Uterus (tissue), 3 donors: ENCODE measurements at regions not wholly inside any gene's neighbourhood (a gene's known extent, or its start where the extent isn't known, plus 50 kb on each side); places are given as distances from the start of the nearest gene placed in this dataset.

ENCODE experiments used
- DNase-seq, 2 donors: peaks; one replicate each; pipeline ENCODE4 v3.0.0-alpha.2; 2019 to 2020
- H3K27ac ChIP-seq, 2 donors: fragments of 200-600 bp; sonication (generic); 1 replicate in 1 of 2; 2 replicates in 1 of 2; pipeline ENCODE4 v1.5.1; 2016 to 2018
- H3K27me3 ChIP-seq, 2 donors: fragments of 200-600 bp; sonication (generic); one replicate each; pipeline ENCODE4 v1.5.1; 2018 to 2019; ENCODE audit warnings: control low read depth in 1 of 2
- H3K36me3 ChIP-seq, 2 donors: fragments of 200-600 bp; sonication (generic); one replicate each; pipeline ENCODE4 v1.5.1; 2019; ENCODE audit warnings: control low read depth in 1 of 2
- H3K4me1 ChIP-seq, 2 donors: fragments of 200-600 bp; sonication (generic); one replicate each; pipeline ENCODE4 v1.5.1; 2018 to 2019; ENCODE audit warnings: control low read depth in 1 of 2
- H3K4me3 ChIP-seq, 2 donors: fragments of 200-600 bp; sonication (generic); 1 replicate in 1 of 2; 2 replicates in 1 of 2; pipeline ENCODE4 v1.5.1; 2018 to 2019; ENCODE audit warnings: mild to moderate bottlenecking in 1 of 2
- H3K9me3 ChIP-seq, 2 donors: fragments of 200-600 bp; sonication (generic); one replicate each; pipeline ENCODE4 v1.5.1; 2019; ENCODE audit warnings: control low read depth in 1 of 2
- POLR2A ChIP-seq, 2 donors: fragments of 450-650 bp; IDR thresholded peaks; one replicate each; pipeline ENCODE4 v1.6.1; 2016; ENCODE audit warnings: antibody characterized with exemption in 2 of 2, mild to moderate bottlenecking in 1 of 2, moderate library complexity in 1 of 2
- intact Hi-C: fragments of 100-400 bp; cut with DNase I; formaldehyde crosslinking; loops from one replicate; pipeline ENCODE4 v1.15.1; 2023; ENCODE audit warnings: low total_unique reads
- TF ChIP-seq, protein P1 (sequence below), 4 experiments: fragments of 200-600 bp in 2 of 4; fragments of 450-650 bp in 2 of 4; sonication (generic) in 2 of 4; IDR thresholded peaks; one replicate each; pipeline ENCODE4 v1.5.1; 2016 to 2019; ENCODE audit warnings: antibody characterized with exemption in 4 of 4, mild to moderate bottlenecking in 2 of 4, moderate library complexity in 1 of 4
- donor health status: DM: yes; HTN: yes; CAD: no.

- intact Hi-C loops, result no loop called here
- DNase-seq, result no peak
- Histone ChIP-seq H3K36me3 (no peaks in the 10 kb centered on the region), H3K27me3 (no peaks in the 10 kb centered on the region), H3K4me1 (no peaks in the 10 kb centered on the region), H3K4me3 (no peak overlapping the region), H3K27ac (no peak overlapping the region), H3K9me3 (no peaks in the 10 kb centered on the region)
- TF ChIP-seq, protein P1, sequence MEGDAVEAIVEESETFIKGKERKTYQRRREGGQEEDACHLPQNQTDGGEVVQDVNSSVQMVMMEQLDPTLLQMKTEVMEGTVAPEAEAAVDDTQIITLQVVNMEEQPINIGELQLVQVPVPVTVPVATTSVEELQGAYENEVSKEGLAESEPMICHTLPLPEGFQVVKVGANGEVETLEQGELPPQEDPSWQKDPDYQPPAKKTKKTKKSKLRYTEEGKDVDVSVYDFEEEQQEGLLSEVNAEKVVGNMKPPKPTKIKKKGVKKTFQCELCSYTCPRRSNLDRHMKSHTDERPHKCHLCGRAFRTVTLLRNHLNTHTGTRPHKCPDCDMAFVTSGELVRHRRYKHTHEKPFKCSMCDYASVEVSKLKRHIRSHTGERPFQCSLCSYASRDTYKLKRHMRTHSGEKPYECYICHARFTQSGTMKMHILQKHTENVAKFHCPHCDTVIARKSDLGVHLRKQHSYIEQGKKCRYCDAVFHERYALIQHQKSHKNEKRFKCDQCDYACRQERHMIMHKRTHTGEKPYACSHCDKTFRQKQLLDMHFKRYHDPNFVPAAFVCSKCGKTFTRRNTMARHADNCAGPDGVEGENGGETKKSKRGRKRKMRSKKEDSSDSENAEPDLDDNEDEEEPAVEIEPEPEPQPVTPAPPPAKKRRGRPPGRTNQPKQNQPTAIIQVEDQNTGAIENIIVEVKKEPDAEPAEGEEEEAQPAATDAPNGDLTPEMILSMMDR (IDR thresholded peaks at IDR 0.05), result no peak
- no peak for TF ChIP-seq POLR2A (IDR thresholded peaks at IDR 0.05)
These were observed 86.9 kb upstream of the PTCHD4 start for GRCh38 chr6:48197941-48198340.

GRCh38 chr6:48194596-48195295 is 83.7 kb upstream of the PTCHD4 start:
- no peak overlapping the region for H3K4me3 ChIP-seq
- TF ChIP-seq, protein P1 (IDR thresholded peaks at IDR 0.05), result no peak
- no peak for TF ChIP-seq POLR2A (IDR thresholded peaks at IDR 0.05)

DNA sequence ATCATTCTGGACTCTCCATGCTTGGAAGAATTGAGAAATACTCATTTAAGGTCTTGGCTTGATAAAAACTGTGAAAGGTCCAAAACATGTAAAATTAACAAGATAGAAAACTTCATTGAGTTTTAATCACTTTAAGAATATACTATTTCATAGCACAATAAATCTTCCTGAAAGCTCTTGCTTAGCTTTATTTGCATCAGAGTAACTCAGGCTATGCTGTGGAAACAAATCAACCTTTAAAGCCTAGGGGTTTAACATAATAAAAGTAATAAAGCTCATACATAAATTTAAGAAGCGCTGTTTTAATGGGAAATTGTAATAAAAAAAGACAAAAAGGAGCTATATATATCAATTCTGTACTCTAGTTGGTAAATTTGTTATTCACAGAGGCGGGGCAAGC is 77.2 kb upstream of the PTCHD4 start:
- no peak for TF ChIP-seq POLR2A (IDR thresholded peaks at IDR 0.05)
- TF ChIP-seq, protein P1 (IDR thresholded peaks at IDR 0.05), result no peak
- DNase-seq, result no peak
- Histone ChIP-seq H3K27ac (no peak overlapping the region), H3K36me3 (no peaks in the 10 kb centered on the region), H3K4me1 (no peaks in the 10 kb centered on the region), H3K27me3 (no peaks in the 10 kb centered on the region), H3K9me3 (no peaks in the 10 kb centered on the region), H3K4me3 (no peak overlapping the region)
- intact Hi-C loops, result no loop called here

More at GRCh38 chr6:48194596-48195295, 83.7 kb upstream of the PTCHD4 start:
- no peaks in the 10 kb centered on the region for H3K27me3 ChIP-seq
- DNase-seq, result no peak
- H3K4me1 ChIP-seq, result no peaks in the 10 kb centered on the region
- intact Hi-C loops, result no loop called here
- no peaks in the 10 kb centered on the region for H3K9me3 ChIP-seq
- no peaks in the 10 kb centered on the region for H3K36me3 ChIP-seq
- no peak overlapping the region for H3K27ac ChIP-seq

GRCh38 chr6:48186746-48187145 is 75.7 kb upstream of the PTCHD4 start:
- Histone ChIP-seq H3K4me3 (no peak overlapping the region), H3K36me3 (no peaks in the 10 kb centered on the region), H3K4me1 (no peaks in the 10 kb centered on the region), H3K27me3 (no peaks in the 10 kb centered on the region), H3K9me3 (no peaks in the 10 kb centered on the region), H3K27ac (no peak overlapping the region)
- intact Hi-C loops, result no loop called here
- TF ChIP-seq POLR2A (IDR thresholded peaks at IDR 0.05), result no peak
- TF ChIP-seq, protein P1 (IDR thresholded peaks at IDR 0.05), result no peak
- DNase-seq, result no peak

DNA sequence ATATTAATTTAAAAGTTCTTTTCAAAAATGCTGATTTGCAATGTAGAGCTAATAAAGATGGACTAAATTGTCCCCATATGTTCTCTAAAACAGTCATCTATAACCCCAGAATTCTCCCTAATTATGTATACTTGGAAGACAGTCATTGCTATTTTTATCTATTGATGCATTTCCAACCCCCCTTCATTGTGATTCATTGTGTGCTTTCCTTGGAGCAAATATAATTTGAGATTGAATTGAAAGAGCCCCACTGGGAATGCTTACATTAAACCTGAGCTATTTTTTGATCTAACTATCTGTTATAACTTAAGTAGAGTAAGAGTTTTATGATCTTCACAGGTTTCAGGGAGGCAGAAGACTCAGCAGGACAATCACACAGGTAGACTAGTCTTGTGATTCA is 73.7 kb upstream of the PTCHD4 start:
- H3K4me3 ChIP-seq, result no peak overlapping the region
- DNase-seq, result no peak
- TF ChIP-seq, protein P1 (IDR thresholded peaks at IDR 0.05), result no peak
- TF ChIP-seq POLR2A (IDR thresholded peaks at IDR 0.05), result no peak
- no peaks in the 10 kb centered on the region for H3K9me3 ChIP-seq
- no peak overlapping the region for H3K27ac ChIP-seq
- H3K4me1 ChIP-seq, result no peaks in the 10 kb centered on the region
- intact Hi-C loops, result no loop called here
- no peaks in the 10 kb centered on the region for H3K27me3 ChIP-seq
- H3K36me3 ChIP-seq, result no peaks in the 10 kb centered on the region
